ENCODE measurements at regions not wholly inside any gene's neighbourhood (a gene's known extent, or its start where the extent isn't known, plus 50 kb on each side); places are given as distances from the start of the nearest gene placed in this dataset.

- H3K4me2 ChIP-seq (ENCODE audit: low read length) = no peak overlapping the region
- H3F3A ChIP-seq (ENCODE audit: insufficient read depth, low read length) = no peaks in the 10 kb centered on the region
- no peaks in the 10 kb centered on the region for H3K36me3 ChIP-seq (ENCODE audit: insufficient read depth, low read length)
Observed at GRCh38 chr1:110280804-110281203, 58.4 kb upstream of the RBM15 start.

GRCh38 chr1:110281363-110282290, 57.5 kb upstream of the RBM15 start:
- Histone ChIP-seq H3K4me1 (ENCODE audit: insufficient read depth, low read length, severe bottlenecking) (no peaks in the 10 kb centered on the region), H3K9me3 (ENCODE audit: low read length) (no peaks in the 10 kb centered on the region), H3K9ac (ENCODE audit: low read length) (no peak overlapping the region), H3K36me3 (ENCODE audit: insufficient read depth, low read length) (no peaks in the 10 kb centered on the region), H3K27me3 (ENCODE audit: insufficient read depth, low read length) (0 out of 2 replicates have a peak, but pooled peaks cover 5% of the 10 kb centered on the region), H2AFZ (ENCODE audit: low read length) (no peak overlapping the region), H3K4me3 (ENCODE audit: low read depth, low read length, poor library complexity, severe bottlenecking) (no peak overlapping the region), H3K27ac (ENCODE audit: low read depth, low read length, poor library complexity, severe bottlenecking) (no peak overlapping the region), H4K20me1 (ENCODE audit: insufficient read depth, low read length) (no peaks in the 10 kb centered on the region), H3F3A (ENCODE audit: insufficient read depth, low read length) (no peaks in the 10 kb centered on the region), H3K9me2 (ENCODE audit: low read depth, low read length) (no peaks in the 10 kb centered on the region), H3K79me2 (ENCODE audit: insufficient read depth, low read length) (no peaks in the 10 kb centered on the region), H3K4me2 (ENCODE audit: low read length) (no peak overlapping the region)
- TF ChIP-seq EZH2 (IDR thresholded peaks at IDR 0.05; ENCODE audit: borderline replicate concordance, low read length) = no peak
- TF ChIP-seq, protein P1, sequence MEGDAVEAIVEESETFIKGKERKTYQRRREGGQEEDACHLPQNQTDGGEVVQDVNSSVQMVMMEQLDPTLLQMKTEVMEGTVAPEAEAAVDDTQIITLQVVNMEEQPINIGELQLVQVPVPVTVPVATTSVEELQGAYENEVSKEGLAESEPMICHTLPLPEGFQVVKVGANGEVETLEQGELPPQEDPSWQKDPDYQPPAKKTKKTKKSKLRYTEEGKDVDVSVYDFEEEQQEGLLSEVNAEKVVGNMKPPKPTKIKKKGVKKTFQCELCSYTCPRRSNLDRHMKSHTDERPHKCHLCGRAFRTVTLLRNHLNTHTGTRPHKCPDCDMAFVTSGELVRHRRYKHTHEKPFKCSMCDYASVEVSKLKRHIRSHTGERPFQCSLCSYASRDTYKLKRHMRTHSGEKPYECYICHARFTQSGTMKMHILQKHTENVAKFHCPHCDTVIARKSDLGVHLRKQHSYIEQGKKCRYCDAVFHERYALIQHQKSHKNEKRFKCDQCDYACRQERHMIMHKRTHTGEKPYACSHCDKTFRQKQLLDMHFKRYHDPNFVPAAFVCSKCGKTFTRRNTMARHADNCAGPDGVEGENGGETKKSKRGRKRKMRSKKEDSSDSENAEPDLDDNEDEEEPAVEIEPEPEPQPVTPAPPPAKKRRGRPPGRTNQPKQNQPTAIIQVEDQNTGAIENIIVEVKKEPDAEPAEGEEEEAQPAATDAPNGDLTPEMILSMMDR (IDR thresholded peaks at IDR 0.05; ENCODE audit: low read length) = no peak

More at GRCh38 chr1:110280804-110281203, 58.4 kb upstream of the RBM15 start:
- Histone ChIP-seq H3K9me3 (ENCODE audit: low read length) (no peaks in the 10 kb centered on the region), H3K27me3 (ENCODE audit: insufficient read depth, low read length) (0 out of 2 replicates have a peak, but pooled peaks cover 5% of the 10 kb centered on the region), H3K4me3 (ENCODE audit: low read depth, low read length, poor library complexity, severe bottlenecking) (no peak overlapping the region), H2AFZ (ENCODE audit: low read length) (no peak overlapping the region), H3K9ac (ENCODE audit: low read length) (no peak overlapping the region), H3K79me2 (ENCODE audit: insufficient read depth, low read length) (no peaks in the 10 kb centered on the region), H4K20me1 (ENCODE audit: insufficient read depth, low read length) (no peaks in the 10 kb centered on the region), H3K27ac (ENCODE audit: low read depth, low read length, poor library complexity, severe bottlenecking) (no peak overlapping the region), H3K4me1 (ENCODE audit: insufficient read depth, low read length, severe bottlenecking) (no peaks in the 10 kb centered on the region), H3K9me2 (ENCODE audit: low read depth, low read length) (no peaks in the 10 kb centered on the region)
- TF ChIP-seq, protein P1 (IDR thresholded peaks at IDR 0.05; ENCODE audit: low read length) = no peak
- no peak for TF ChIP-seq EZH2 (IDR thresholded peaks at IDR 0.05; ENCODE audit: borderline replicate concordance, low read length)

DNA sequence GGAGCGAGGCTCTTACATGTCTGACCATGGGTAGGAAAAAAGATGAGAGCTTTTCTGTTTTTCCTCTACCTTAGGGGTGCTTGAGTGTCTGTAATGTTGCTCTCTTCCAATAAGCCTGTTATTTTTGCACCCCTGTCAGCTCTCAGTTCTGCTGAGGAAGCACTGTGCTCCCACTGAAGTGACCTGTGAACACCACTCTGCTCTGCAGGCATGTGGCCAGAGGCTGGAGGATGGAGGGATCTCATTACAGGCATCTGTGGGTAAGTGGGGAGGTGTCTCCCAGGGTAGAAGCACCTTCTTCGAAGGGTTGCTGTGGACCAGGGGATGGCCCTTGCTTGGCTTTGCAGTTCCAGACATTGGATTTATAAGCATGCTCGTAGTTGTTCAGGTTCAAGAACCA, 56.8 kb upstream of the RBM15 start:
- no peaks in the 10 kb centered on the region for H3K79me2 ChIP-seq (ENCODE audit: insufficient read depth, low read length)
- H3K4me1 ChIP-seq (ENCODE audit: insufficient read depth, low read length, severe bottlenecking) = no peaks in the 10 kb centered on the region
- no peaks in the 10 kb centered on the region for H3K9me2 ChIP-seq (ENCODE audit: low read depth, low read length)
- H3F3A ChIP-seq (ENCODE audit: insufficient read depth, low read length) = no peaks in the 10 kb centered on the region
- H2AFZ ChIP-seq (ENCODE audit: low read length) = no peak overlapping the region
- no peak overlapping the region for H3K4me3 ChIP-seq (ENCODE audit: low read depth, low read length, poor library complexity, severe bottlenecking)
- H3K9ac ChIP-seq (ENCODE audit: low read length) = no peak overlapping the region
- no peaks in the 10 kb centered on the region for H4K20me1 ChIP-seq (ENCODE audit: insufficient read depth, low read length)
- H3K9me3 ChIP-seq (ENCODE audit: low read length) = no peaks in the 10 kb centered on the region
- 0 out of 2 replicates have a peak, but pooled peaks cover 5% of the 10 kb centered on the region for H3K27me3 ChIP-seq (ENCODE audit: insufficient read depth, low read length)
- no peak overlapping the region for H3K27ac ChIP-seq (ENCODE audit: low read depth, low read length, poor library complexity, severe bottlenecking)
- H3K36me3 ChIP-seq (ENCODE audit: insufficient read depth, low read length) = no peaks in the 10 kb centered on the region
- TF ChIP-seq, protein P1 (IDR thresholded peaks at IDR 0.05; ENCODE audit: low read length) = no peak
- TF ChIP-seq EZH2 (IDR thresholded peaks at IDR 0.05; ENCODE audit: borderline replicate concordance, low read length) = no peak
- no peak overlapping the region for H3K4me2 ChIP-seq (ENCODE audit: low read length)

Data from OCI-LY1 (cell line).